Peyer's patch (tissue), 4 donors: ENCODE measurements at regions not wholly inside any gene's neighbourhood (a gene's known extent, or its start where the extent isn't known, plus 50 kb on each side); places are given as distances from the start of the nearest gene placed in this dataset.

Source experiments
- POLR2A ChIP-seq, 2 donors: fragments of 450-650 bp; IDR thresholded peaks; one replicate each; pipeline ENCODE4 v1.5.1; 2017; ENCODE audit warnings: antibody characterized with exemption in 2 of 2, mild to moderate bottlenecking in 2 of 2, moderate library complexity in 2 of 2
- TF ChIP-seq, protein P1 (sequence below), 6 experiments: fragments of 450-650 bp in 4 of 6; fragments of 200-600 bp in 2 of 6; sonication (generic) in 1 of 6; IDR thresholded peaks; one replicate each; pipeline ENCODE4 v1.5.1; 2017 to 2019; ENCODE audit warnings: antibody characterized with exemption in 6 of 6, mild to moderate bottlenecking in 3 of 6, moderate library complexity in 1 of 6

DNA sequence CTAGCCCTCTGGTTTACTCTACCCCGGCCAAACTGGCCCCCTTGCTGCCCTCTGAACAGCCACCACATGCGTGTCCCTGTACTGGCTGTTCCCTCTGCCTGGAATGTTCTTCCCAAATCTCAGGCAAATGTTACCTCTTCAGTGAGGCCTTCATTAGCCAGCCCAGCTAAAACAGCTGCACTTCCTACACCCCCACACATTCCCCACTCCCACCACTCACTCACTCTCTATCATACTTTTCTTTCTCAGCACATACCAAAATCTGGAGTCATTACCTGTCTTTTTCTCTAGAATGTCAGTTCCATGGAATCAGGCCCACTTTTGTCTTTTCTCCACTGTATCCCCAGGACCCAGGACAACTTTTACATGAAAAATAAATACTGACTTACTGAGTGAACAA, 401.2 kb upstream of the SULF2 start:
- TF ChIP-seq, protein P1, sequence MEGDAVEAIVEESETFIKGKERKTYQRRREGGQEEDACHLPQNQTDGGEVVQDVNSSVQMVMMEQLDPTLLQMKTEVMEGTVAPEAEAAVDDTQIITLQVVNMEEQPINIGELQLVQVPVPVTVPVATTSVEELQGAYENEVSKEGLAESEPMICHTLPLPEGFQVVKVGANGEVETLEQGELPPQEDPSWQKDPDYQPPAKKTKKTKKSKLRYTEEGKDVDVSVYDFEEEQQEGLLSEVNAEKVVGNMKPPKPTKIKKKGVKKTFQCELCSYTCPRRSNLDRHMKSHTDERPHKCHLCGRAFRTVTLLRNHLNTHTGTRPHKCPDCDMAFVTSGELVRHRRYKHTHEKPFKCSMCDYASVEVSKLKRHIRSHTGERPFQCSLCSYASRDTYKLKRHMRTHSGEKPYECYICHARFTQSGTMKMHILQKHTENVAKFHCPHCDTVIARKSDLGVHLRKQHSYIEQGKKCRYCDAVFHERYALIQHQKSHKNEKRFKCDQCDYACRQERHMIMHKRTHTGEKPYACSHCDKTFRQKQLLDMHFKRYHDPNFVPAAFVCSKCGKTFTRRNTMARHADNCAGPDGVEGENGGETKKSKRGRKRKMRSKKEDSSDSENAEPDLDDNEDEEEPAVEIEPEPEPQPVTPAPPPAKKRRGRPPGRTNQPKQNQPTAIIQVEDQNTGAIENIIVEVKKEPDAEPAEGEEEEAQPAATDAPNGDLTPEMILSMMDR (IDR thresholded peaks at IDR 0.05) = no peak
- TF ChIP-seq POLR2A (IDR thresholded peaks at IDR 0.05) = no peak
